IPS-20b (cell line): ENCODE measurements at regions not wholly inside any gene's neighbourhood (a gene's known extent, or its start where the extent isn't known, plus 50 kb on each side); places are given as distances from the start of the nearest gene placed in this dataset.

ENCODE experiments used
- H3K27ac ChIP-seq: one replicate; pipeline ENCODE4 v1.5.1; 2013; ENCODE audit warnings: low read length
- H3K27me3 ChIP-seq: 2 replicates; pipeline ENCODE4 v1.6.1; 2013; ENCODE audit warnings: mild to moderate bottlenecking, low read length, inconsistent platforms; ENCODE audit not compliant: insufficient read depth
- H3K36me3 ChIP-seq: 2 replicates; pipeline ENCODE4 v1.6.1; 2013; ENCODE audit warnings: low read depth, mild to moderate bottlenecking, inconsistent platforms, low read length, moderate library complexity; ENCODE audit not compliant: insufficient read depth
- H3K4me1 ChIP-seq: 2 replicates; pipeline ENCODE4 v1.6.1; 2013; ENCODE audit warnings: mild to moderate bottlenecking, control low read depth, inconsistent platforms, low read length, moderate library complexity; ENCODE audit not compliant: insufficient read depth
- H3K4me3 ChIP-seq: 2 replicates; pipeline ENCODE4 v1.5.1; 2013; ENCODE audit warnings: mild to moderate bottlenecking, low read length, inconsistent platforms
- H3K9ac ChIP-seq: 2 replicates; pipeline ENCODE4 v1.6.1; 2013; ENCODE audit warnings: low read depth, mild to moderate bottlenecking, inconsistent platforms, low read length, moderate library complexity
- H3K9me3 ChIP-seq: 2 replicates; pipeline ENCODE4 v1.6.1; 2013; ENCODE audit warnings: mild to moderate bottlenecking, low read depth, low read length, inconsistent platforms; ENCODE audit not compliant: insufficient read depth

GRCh38 chr6:163827143-163827542, 412.6 kb downstream of the QKI start:
- no peak overlapping the region for H3K27ac ChIP-seq
- no peak overlapping the region for H3K4me3 ChIP-seq
- H3K9ac ChIP-seq = no peak overlapping the region
- no peaks in the 10 kb centered on the region for H3K9me3 ChIP-seq
- no peaks in the 10 kb centered on the region for H3K36me3 ChIP-seq
- H3K4me1 ChIP-seq = no peaks in the 10 kb centered on the region
- no peaks in the 10 kb centered on the region for H3K27me3 ChIP-seq

GRCh38 chr6:163826629-163827028, 412.1 kb downstream of the QKI start:
- H3K4me3 ChIP-seq = no peak overlapping the region
- H3K9me3 ChIP-seq = no peaks in the 10 kb centered on the region
- H3K27me3 ChIP-seq = no peaks in the 10 kb centered on the region
- H3K4me1 ChIP-seq = no peaks in the 10 kb centered on the region
- no peaks in the 10 kb centered on the region for H3K36me3 ChIP-seq
- H3K9ac ChIP-seq = no peak overlapping the region
- H3K27ac ChIP-seq = no peak overlapping the region

- Histone ChIP-seq H3K27ac (no peak overlapping the region), H3K9ac (no peak overlapping the region), H3K36me3 (no peaks in the 10 kb centered on the region), H3K4me1 (no peaks in the 10 kb centered on the region), H3K27me3 (no peaks in the 10 kb centered on the region), H3K9me3 (no peaks in the 10 kb centered on the region), H3K4me3 (no peak overlapping the region)
Measured at GRCh38 chr6:163825033-163825432, 410.5 kb downstream of the QKI start.

- H3K4me1 ChIP-seq = no peaks in the 10 kb centered on the region
- no peak overlapping the region for H3K27ac ChIP-seq
- H3K4me3 ChIP-seq = no peak overlapping the region
- no peak overlapping the region for H3K9ac ChIP-seq
- no peaks in the 10 kb centered on the region for H3K36me3 ChIP-seq
- H3K27me3 ChIP-seq = no peaks in the 10 kb centered on the region
- no peaks in the 10 kb centered on the region for H3K9me3 ChIP-seq
Measured at GRCh38 chr6:163823577-163823976, 409.1 kb downstream of the QKI start.

- no peaks in the 10 kb centered on the region for H3K4me1 ChIP-seq
- no peaks in the 10 kb centered on the region for H3K36me3 ChIP-seq
- H3K27me3 ChIP-seq = no peaks in the 10 kb centered on the region
- H3K27ac ChIP-seq = no peak overlapping the region
- H3K4me3 ChIP-seq = no peak overlapping the region
- no peak overlapping the region for H3K9ac ChIP-seq
- H3K9me3 ChIP-seq = no peaks in the 10 kb centered on the region
Measured at GRCh38 chr6:163820745-163821458, 406.4 kb downstream of the QKI start.

GRCh38 chr6:163820171-163820570, 405.7 kb downstream of the QKI start:
- no peaks in the 10 kb centered on the region for H3K27me3 ChIP-seq
- H3K27ac ChIP-seq = no peak overlapping the region
- H3K9ac ChIP-seq = no peak overlapping the region
- no peaks in the 10 kb centered on the region for H3K4me1 ChIP-seq
- no peak overlapping the region for H3K4me3 ChIP-seq
- H3K9me3 ChIP-seq = no peaks in the 10 kb centered on the region
- no peaks in the 10 kb centered on the region for H3K36me3 ChIP-seq

- Histone ChIP-seq H3K9me3 (no peaks in the 10 kb centered on the region), H3K4me1 (no peaks in the 10 kb centered on the region), H3K27ac (no peak overlapping the region), H3K4me3 (no peak overlapping the region), H3K9ac (no peak overlapping the region), H3K27me3 (no peaks in the 10 kb centered on the region), H3K36me3 (no peaks in the 10 kb centered on the region)
Measured at GRCh38 chr6:163818719-163819118, 404.2 kb downstream of the QKI start.

- Histone ChIP-seq H3K4me3 (no peak overlapping the region), H3K27ac (no peak overlapping the region), H3K4me1 (no peaks in the 10 kb centered on the region), H3K36me3 (no peaks in the 10 kb centered on the region), H3K27me3 (no peaks in the 10 kb centered on the region), H3K9me3 (no peaks in the 10 kb centered on the region), H3K9ac (no peak overlapping the region)
Measured at GRCh38 chr6:163816441-163816840, 401.9 kb downstream of the QKI start.

- H3K27ac ChIP-seq = no peak overlapping the region
- no peak overlapping the region for H3K4me3 ChIP-seq
- H3K36me3 ChIP-seq = no peaks in the 10 kb centered on the region
- no peaks in the 10 kb centered on the region for H3K4me1 ChIP-seq
- H3K9me3 ChIP-seq = no peaks in the 10 kb centered on the region
- H3K27me3 ChIP-seq = no peaks in the 10 kb centered on the region
- no peak overlapping the region for H3K9ac ChIP-seq
Measured at GRCh38 chr6:163815796-163816195, 401.3 kb downstream of the QKI start.

GRCh38 chr6:163814494-163815364, 400.2 kb downstream of the QKI start:
- Histone ChIP-seq H3K4me1 (no peaks in the 10 kb centered on the region), H3K4me3 (no peak overlapping the region), H3K27me3 (no peaks in the 10 kb centered on the region), H3K27ac (no peak overlapping the region), H3K9ac (no peak overlapping the region), H3K9me3 (no peaks in the 10 kb centered on the region), H3K36me3 (no peaks in the 10 kb centered on the region)

- Histone ChIP-seq H3K9ac (no peak overlapping the region), H3K27ac (no peak overlapping the region), H3K4me1 (no peaks in the 10 kb centered on the region), H3K9me3 (no peaks in the 10 kb centered on the region), H3K4me3 (no peak overlapping the region), H3K27me3 (no peaks in the 10 kb centered on the region), H3K36me3 (no peaks in the 10 kb centered on the region)
Measured at GRCh38 chr6:163813979-163814493, 399.5 kb downstream of the QKI start.

GRCh38 chr6:163811317-163811716, 396.8 kb downstream of the QKI start:
- no peak overlapping the region for H3K27ac ChIP-seq
- H3K4me3 ChIP-seq = no peak overlapping the region
- no peak overlapping the region for H3K9ac ChIP-seq
- H3K9me3 ChIP-seq = no peaks in the 10 kb centered on the region
- H3K4me1 ChIP-seq = peaks cover under 1% of the 10 kb centered on the region; the same call in 1 of the 2 replicates
- H3K36me3 ChIP-seq = no peaks in the 10 kb centered on the region
- H3K27me3 ChIP-seq = no peaks in the 10 kb centered on the region
